ENCODE measurements at regions not wholly inside any gene's neighbourhood (a gene's known extent, or its start where the extent isn't known, plus 50 kb on each side); places are given as distances from the start of the nearest gene placed in this dataset.

GRCh38 chr2:38466876-38467767 lies 90.0 kb upstream of the ATL2 start:
- no peak overlapping the region for H3K4me3 ChIP-seq (ENCODE audit: control insufficient read depth, low read depth, low read length)
- no peak for DNase-seq (ENCODE audit: low read depth)

GRCh38 chr2:38466409-38466808 lies 89.3 kb upstream of the ATL2 start:
- no peak overlapping the region for H3K4me3 ChIP-seq (ENCODE audit: control insufficient read depth, low read depth, low read length)
- TF ChIP-seq, protein P1, sequence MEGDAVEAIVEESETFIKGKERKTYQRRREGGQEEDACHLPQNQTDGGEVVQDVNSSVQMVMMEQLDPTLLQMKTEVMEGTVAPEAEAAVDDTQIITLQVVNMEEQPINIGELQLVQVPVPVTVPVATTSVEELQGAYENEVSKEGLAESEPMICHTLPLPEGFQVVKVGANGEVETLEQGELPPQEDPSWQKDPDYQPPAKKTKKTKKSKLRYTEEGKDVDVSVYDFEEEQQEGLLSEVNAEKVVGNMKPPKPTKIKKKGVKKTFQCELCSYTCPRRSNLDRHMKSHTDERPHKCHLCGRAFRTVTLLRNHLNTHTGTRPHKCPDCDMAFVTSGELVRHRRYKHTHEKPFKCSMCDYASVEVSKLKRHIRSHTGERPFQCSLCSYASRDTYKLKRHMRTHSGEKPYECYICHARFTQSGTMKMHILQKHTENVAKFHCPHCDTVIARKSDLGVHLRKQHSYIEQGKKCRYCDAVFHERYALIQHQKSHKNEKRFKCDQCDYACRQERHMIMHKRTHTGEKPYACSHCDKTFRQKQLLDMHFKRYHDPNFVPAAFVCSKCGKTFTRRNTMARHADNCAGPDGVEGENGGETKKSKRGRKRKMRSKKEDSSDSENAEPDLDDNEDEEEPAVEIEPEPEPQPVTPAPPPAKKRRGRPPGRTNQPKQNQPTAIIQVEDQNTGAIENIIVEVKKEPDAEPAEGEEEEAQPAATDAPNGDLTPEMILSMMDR (IDR thresholded peaks at IDR 0.05; ENCODE audit: control insufficient read depth, insufficient read depth, low read depth, low read length, missing control alignments), result no peak
- no peak for DNase-seq (ENCODE audit: low read depth)

More at GRCh38 chr2:38466876-38467767, 90.0 kb upstream of the ATL2 start:
- TF ChIP-seq, protein P1 (IDR thresholded peaks at IDR 0.05; ENCODE audit: control insufficient read depth, insufficient read depth, low read depth, low read length, missing control alignments), result no peak

- TF ChIP-seq, protein P1 (IDR thresholded peaks at IDR 0.05; ENCODE audit: control insufficient read depth, insufficient read depth, low read depth, low read length, missing control alignments), result peak; percentile 61
- H3K4me3 ChIP-seq (ENCODE audit: control insufficient read depth, low read depth, low read length), result no peak overlapping the region
- DNase-seq (ENCODE audit: low read depth), result no peak
Observed at GRCh38 chr2:38465789-38466127, 88.7 kb upstream of the ATL2 start.

- no peak for DNase-seq (ENCODE audit: low read depth)
- no peak overlapping the region for H3K4me3 ChIP-seq (ENCODE audit: control insufficient read depth, low read depth, low read length)
- TF ChIP-seq, protein P1 (IDR thresholded peaks at IDR 0.05; ENCODE audit: control insufficient read depth, insufficient read depth, low read depth, low read length, missing control alignments), result no peak
Observed at GRCh38 chr2:38464971-38465788, 88.1 kb upstream of the ATL2 start.

DNA sequence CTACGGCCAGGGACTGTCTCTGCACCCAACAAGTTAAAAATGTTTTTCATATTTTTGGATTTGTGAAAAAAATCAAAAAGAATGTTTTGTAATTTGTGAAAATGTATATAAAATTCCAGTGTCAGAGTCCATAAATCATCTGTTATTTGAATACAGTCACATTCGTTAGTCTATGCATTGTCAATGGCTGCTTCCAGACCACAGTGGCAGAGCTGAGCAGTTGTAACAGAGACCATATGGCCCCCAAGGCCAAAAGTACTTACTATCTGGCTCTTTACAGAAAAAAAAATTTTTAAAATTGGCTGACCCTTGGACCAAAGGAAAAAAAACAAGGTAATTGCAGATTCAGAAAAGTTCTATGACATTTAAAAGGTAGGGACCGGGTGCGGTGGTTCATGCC lies 86.7 kb upstream of the ATL2 start:
- no peak for DNase-seq (ENCODE audit: low read depth)
- no peak overlapping the region for H3K4me3 ChIP-seq (ENCODE audit: control insufficient read depth, low read depth, low read length)
- TF ChIP-seq, protein P1 (IDR thresholded peaks at IDR 0.05; ENCODE audit: control insufficient read depth, insufficient read depth, low read depth, low read length, missing control alignments), result no peak

- no peak overlapping the region for H3K4me3 ChIP-seq (ENCODE audit: control insufficient read depth, low read depth, low read length)
- DNase-seq (ENCODE audit: low read depth), result peak; percentile 62
- TF ChIP-seq, protein P1 (IDR thresholded peaks at IDR 0.05; ENCODE audit: control insufficient read depth, insufficient read depth, low read depth, low read length, missing control alignments), result no peak
Observed at GRCh38 chr2:38462121-38462661, 85.1 kb upstream of the ATL2 start.

All from AG09309 (cell line).